Testis (tissue), 2 donors: ENCODE measurements at regions not wholly inside any gene's neighbourhood (a gene's known extent, or its start where the extent isn't known, plus 50 kb on each side); places are given as distances from the start of the nearest gene placed in this dataset.

Source experiments
- POLR2A ChIP-seq: fragments of 450-650 bp; IDR thresholded peaks from one replicate; pipeline ENCODE4 v1.6.1; 2017; ENCODE audit warnings: antibody characterized with exemption, mild to moderate bottlenecking, moderate library complexity
- TF ChIP-seq, protein P1 (sequence below), 3 experiments: fragments of 450-650 bp in 2 of 3; fragments of 200-600 bp in 1 of 3; sonication (generic) in 1 of 3; IDR thresholded peaks; one replicate each; pipeline ENCODE4 v1.5.1; 2016 to 2019; ENCODE audit warnings: antibody characterized with exemption in 3 of 3, mild to moderate bottlenecking in 2 of 3, moderate library complexity in 1 of 3

DNA sequence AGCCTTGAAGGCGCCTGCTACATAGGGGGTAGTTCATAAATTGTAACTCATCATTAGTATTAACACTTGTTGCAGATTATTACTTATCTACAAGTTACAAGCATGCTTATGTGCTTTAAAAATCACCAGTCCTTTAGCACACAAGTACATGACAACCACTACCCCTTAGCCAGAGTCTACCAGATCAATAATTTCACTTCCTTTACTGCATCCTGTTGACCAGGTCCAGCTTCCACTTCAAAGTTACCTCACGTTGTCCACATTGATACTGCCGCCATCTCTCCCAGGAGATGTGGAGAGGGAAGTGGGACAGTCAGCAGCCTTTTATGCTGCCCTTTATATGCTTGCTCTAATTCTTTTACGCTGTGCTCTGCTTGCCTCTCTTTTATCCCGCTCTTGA is 231.3 kb upstream of the CXXC4 start:
- TF ChIP-seq, protein P1, sequence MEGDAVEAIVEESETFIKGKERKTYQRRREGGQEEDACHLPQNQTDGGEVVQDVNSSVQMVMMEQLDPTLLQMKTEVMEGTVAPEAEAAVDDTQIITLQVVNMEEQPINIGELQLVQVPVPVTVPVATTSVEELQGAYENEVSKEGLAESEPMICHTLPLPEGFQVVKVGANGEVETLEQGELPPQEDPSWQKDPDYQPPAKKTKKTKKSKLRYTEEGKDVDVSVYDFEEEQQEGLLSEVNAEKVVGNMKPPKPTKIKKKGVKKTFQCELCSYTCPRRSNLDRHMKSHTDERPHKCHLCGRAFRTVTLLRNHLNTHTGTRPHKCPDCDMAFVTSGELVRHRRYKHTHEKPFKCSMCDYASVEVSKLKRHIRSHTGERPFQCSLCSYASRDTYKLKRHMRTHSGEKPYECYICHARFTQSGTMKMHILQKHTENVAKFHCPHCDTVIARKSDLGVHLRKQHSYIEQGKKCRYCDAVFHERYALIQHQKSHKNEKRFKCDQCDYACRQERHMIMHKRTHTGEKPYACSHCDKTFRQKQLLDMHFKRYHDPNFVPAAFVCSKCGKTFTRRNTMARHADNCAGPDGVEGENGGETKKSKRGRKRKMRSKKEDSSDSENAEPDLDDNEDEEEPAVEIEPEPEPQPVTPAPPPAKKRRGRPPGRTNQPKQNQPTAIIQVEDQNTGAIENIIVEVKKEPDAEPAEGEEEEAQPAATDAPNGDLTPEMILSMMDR (IDR thresholded peaks at IDR 0.05): no peak
- no peak for TF ChIP-seq POLR2A
